Peyer's patch (tissue), 4 donors: ENCODE measurements at regions not wholly inside any gene's neighbourhood (a gene's known extent, or its start where the extent isn't known, plus 50 kb on each side); places are given as distances from the start of the nearest gene placed in this dataset.

Experiments used
- POLR2A ChIP-seq, 2 donors: fragments of 450-650 bp; IDR thresholded peaks; one replicate each; pipeline ENCODE4 v1.5.1; 2017; ENCODE audit warnings: antibody characterized with exemption in 2 of 2, mild to moderate bottlenecking in 2 of 2, moderate library complexity in 2 of 2
- TF ChIP-seq, protein P1 (sequence below), 6 experiments: fragments of 450-650 bp in 4 of 6; fragments of 200-600 bp in 2 of 6; sonication (generic) in 1 of 6; IDR thresholded peaks; one replicate each; pipeline ENCODE4 v1.5.1; 2017 to 2019; ENCODE audit warnings: antibody characterized with exemption in 6 of 6, mild to moderate bottlenecking in 3 of 6, moderate library complexity in 1 of 6

DNA sequence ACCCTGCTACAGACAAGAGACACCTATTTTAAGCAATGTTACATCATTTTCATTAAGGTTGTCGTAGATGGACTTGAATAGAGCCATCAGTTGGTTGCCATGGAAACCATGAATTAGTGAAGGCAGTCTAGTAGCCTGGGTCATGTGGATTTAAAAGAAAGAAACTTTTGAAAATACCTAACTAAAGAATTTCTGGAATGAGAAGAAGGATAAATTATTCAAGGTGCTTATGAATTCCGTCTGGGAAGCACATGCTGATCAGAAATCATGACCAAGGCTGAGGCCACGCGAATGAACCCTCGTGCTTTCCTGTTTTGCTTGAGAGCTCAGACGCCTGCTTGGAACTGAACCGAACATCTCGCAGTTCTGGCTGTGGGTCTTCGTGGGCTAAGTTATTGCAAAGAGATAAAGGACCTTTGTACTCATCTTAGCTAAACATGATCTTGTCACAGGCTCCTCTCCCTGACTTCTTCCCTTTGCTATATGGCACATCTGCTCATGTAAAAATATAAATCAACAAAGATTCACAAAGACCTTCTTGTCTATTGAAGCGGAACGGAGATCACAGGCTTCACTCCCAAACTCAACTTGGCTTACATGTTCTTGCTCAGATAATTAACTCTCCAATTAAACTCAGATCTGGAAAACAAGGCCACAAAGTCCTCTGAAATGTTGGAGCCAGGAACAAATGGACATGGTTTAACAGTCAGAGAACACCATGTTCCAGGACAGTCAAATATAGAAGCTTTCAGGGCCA, 140.2 kb downstream of the NUFIP1 start:
- TF ChIP-seq, protein P1, sequence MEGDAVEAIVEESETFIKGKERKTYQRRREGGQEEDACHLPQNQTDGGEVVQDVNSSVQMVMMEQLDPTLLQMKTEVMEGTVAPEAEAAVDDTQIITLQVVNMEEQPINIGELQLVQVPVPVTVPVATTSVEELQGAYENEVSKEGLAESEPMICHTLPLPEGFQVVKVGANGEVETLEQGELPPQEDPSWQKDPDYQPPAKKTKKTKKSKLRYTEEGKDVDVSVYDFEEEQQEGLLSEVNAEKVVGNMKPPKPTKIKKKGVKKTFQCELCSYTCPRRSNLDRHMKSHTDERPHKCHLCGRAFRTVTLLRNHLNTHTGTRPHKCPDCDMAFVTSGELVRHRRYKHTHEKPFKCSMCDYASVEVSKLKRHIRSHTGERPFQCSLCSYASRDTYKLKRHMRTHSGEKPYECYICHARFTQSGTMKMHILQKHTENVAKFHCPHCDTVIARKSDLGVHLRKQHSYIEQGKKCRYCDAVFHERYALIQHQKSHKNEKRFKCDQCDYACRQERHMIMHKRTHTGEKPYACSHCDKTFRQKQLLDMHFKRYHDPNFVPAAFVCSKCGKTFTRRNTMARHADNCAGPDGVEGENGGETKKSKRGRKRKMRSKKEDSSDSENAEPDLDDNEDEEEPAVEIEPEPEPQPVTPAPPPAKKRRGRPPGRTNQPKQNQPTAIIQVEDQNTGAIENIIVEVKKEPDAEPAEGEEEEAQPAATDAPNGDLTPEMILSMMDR (IDR thresholded peaks at IDR 0.05), result no peak
- TF ChIP-seq POLR2A (IDR thresholded peaks at IDR 0.05), result no peak
